ENCODE measurements at regions not wholly inside any gene's neighbourhood (a gene's known extent, or its start where the extent isn't known, plus 50 kb on each side); places are given as distances from the start of the nearest gene placed in this dataset.
"Not testable (repeated sequence)": the region's sequence is repeated elsewhere in the genome, so short reads cannot be mapped to it uniquely, and the experiment has no call there.

DNA sequence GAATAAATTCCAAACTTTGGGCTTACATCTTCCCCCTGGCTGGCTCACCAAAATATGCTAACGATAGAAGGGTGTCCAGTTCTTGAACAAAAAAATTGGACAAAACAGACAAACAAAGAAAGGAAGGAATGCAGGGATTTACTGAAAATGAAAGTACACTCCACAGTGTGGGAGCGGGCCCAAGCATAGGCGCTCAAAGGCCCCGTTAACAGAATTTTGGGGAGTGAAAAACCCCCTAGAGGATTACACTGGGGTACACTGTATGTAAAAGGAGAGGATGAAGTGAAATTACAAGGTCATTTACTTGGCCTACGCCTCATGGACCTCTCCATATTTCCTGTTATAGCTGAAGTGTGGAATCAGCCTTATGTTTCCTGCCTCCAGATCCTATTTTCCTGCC, 899.7 kb downstream of the DSC3 start:
- Mint-ChIP-seq H3K9me3 (peaks cover 30% of the 10 kb centered on the region), H3K36me3 (ENCODE audit: low read depth) (no peaks in the 10 kb centered on the region), H3K4me1 (no peaks in the 10 kb centered on the region), H3K4me3 (no peak overlapping the region), H3K27ac (no peak overlapping the region), H3K27me3 (no peaks in the 10 kb centered on the region)
- ATAC-seq (replicated peaks): no peak

DNA sequence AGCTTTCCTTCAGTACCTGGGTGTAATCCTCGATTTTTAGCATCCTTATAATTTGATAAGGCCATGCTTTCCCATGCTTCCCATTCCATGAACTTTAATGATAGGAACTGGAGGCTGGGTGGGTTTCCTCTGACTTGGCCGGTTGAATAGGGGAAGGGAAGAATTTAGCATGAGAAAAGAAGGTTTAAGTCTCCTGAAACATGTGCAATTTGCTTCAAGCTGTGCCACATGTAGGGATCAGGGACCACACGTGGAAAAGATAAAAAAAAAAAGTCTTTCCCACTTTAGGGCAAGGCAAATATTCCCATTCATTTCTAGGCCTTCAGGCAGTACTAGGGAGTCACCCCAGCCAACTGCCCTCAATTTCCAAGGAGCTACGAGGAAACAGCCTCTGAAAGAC, 900.3 kb downstream of the DSC3 start:
- Mint-ChIP-seq H3K27ac (no peak overlapping the region), H3K9me3 (peaks cover 27% of the 10 kb centered on the region), H3K4me3 (no peak overlapping the region), H3K36me3 (ENCODE audit: low read depth) (no peaks in the 10 kb centered on the region), H3K27me3 (no peaks in the 10 kb centered on the region), H3K4me1 (no peaks in the 10 kb centered on the region)
- ATAC-seq (replicated peaks): no peak

DNA sequence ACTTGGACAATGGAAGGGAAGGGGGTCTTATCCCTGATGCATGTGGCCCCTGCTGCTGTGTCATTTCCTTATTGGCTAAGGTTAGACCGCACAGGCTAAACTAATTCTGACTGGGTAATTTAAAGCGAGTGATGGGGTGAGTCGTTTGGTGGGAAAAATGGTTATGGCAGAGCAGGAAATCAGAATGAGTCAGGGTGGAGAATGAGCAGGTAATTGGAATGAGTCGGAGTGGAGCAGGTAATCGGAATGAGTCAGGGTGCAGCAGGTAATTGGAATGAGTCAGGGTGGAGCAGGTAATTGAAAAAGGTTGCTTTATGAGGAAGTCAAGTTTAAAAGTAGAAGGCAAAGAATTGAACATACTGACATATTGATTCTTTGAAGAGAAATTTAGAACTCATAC, 901.0 kb downstream of the DSC3 start:
- not testable (repeated sequence) for H3K4me3 Mint-ChIP-seq; ATAC-seq (replicated peaks); H3K4me1 Mint-ChIP-seq; H3K27ac Mint-ChIP-seq; H3K36me3 Mint-ChIP-seq (ENCODE audit: low read depth); H3K27me3 Mint-ChIP-seq
- H3K9me3 Mint-ChIP-seq: peaks cover 27% of the 10 kb centered on the region

DNA sequence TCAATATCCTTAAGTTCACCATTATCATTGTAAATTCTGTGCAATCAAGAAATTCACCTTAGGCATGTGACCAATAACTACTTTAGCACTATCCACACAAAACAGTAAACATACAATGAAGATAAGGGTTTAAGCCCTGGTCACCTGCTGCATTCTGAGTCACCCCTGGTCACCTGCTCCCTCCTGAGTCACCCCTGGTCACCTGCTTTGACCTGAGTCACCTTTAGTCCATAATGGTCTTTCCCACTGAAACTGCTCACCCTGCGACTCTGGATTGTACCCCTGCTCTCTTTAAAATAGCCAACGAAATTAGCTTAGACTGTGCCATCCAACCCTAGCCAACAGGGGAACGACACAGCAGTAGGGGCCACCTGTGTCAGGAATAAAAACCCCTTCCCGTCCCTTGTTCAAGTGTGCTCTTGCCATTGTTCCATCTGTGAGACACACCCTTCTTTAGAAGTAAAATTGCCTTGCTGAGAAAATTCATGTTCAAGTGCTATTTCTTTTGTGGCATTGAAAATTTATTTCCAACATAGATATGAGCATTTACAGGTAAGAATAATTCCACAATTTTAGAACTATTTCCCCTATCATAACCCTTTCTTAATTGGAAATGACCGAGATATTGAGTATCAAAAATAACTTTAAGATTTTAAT, 902.8 kb downstream of the DSC3 start:
- ATAC-seq (replicated peaks): no peak
- Mint-ChIP-seq H3K4me1 (no peaks in the 10 kb centered on the region), H3K27me3 (no peaks in the 10 kb centered on the region), H3K27ac (no peak overlapping the region), H3K36me3 (ENCODE audit: low read depth) (no peaks in the 10 kb centered on the region), H3K9me3 (peaks cover 26% of the 10 kb centered on the region), H3K4me3 (no peak overlapping the region)

DNA sequence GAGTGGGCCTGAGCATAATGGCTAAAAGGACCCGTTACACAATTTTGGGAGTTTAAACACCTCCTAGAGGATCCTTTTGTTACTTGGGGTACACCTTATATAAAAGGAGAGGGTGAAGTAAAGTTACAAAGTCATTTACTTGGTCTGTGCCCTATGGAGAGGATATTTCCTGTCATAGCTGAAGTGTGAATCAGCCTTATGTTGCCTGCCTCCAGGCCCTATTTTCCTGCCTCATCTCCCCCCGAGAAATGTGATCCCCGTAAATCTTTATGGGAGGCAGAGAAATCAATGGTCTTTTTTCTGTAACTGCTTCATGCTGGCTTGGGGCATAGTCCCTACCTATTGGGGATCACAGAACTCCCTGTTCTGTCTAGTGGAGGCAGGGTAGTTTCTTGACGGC, 906.6 kb downstream of the DSC3 start:
- H3K4me1 Mint-ChIP-seq: no peaks in the 10 kb centered on the region
- peaks cover 24% of the 10 kb centered on the region for H3K9me3 Mint-ChIP-seq
- no peaks in the 10 kb centered on the region for H3K36me3 Mint-ChIP-seq (ENCODE audit: low read depth)
- no peak overlapping the region for H3K27ac Mint-ChIP-seq
- H3K4me3 Mint-ChIP-seq: no peak overlapping the region
- H3K27me3 Mint-ChIP-seq: no peaks in the 10 kb centered on the region
- no peak for ATAC-seq (replicated peaks)

DNA sequence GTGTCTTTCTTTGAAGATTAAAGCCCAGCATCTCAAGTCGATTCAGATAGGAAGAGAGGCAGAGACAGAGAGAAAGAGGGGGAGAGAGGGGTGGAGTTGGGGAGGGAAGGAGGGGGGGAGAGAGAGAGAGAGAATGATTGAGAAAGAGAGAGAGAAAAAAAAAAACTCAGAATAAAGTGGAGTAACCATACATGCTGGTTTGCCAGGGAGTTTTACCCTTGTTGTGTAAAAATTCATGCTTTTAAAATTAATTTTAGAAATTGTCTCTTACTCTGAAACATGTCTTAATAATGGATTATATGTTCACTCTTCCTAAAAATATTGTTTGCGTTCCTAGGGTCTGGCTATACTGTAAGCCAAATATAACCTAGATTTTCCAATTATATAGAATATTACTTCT, 908.5 kb downstream of the DSC3 start:
- no peak overlapping the region for H3K4me3 Mint-ChIP-seq
- no peak for ATAC-seq (replicated peaks)
- peaks cover 21% of the 10 kb centered on the region for H3K9me3 Mint-ChIP-seq
- no peaks in the 10 kb centered on the region for H3K4me1 Mint-ChIP-seq
- no peaks in the 10 kb centered on the region for H3K27me3 Mint-ChIP-seq
- H3K36me3 Mint-ChIP-seq (ENCODE audit: low read depth): no peaks in the 10 kb centered on the region
- H3K27ac Mint-ChIP-seq: no peak overlapping the region

DNA sequence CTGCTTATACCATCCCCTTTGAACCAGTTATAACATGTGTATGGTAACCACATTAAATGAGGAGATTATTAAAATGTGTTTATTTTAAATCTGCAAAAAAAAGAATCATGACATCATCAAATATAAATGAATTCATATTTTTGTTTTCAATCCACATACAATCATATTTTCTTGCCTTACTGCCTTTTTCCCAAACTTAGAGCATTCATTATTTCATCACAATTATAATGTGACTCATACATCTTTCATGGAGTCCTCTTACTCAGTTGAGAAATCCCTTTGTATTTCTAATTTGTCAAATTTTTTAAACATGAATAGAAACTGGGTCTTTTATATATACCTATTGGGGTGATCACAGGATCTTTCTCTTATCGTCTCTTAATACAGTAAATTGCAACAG, 909.6 kb downstream of the DSC3 start:
- Mint-ChIP-seq H3K27ac (no peak overlapping the region), H3K4me1 (no peaks in the 10 kb centered on the region), H3K36me3 (ENCODE audit: low read depth) (no peaks in the 10 kb centered on the region), H3K4me3 (no peak overlapping the region), H3K27me3 (no peaks in the 10 kb centered on the region), H3K9me3 (peaks cover 24% of the 10 kb centered on the region)
- ATAC-seq (replicated peaks): no peak

DNA sequence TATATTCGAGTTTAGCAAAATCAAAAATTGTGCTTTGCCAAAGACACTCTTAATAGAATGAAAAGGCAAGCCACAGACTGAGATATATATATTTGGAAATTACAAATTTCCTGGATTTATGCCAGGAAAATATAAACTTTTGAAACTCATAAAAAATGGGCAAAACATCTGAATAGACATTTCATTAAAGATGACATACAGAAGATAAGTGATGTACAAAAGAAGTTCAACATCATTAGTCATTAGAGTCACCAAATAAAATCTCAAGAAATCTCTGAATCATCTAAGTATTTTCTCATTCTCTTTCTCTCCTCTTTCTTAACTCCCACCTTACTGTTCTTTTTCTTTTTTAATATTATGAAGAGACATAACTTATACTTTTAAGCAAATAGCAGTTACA, 921.1 kb downstream of the DSC3 start:
- ATAC-seq (replicated peaks): no peak
- peaks cover 18% of the 10 kb centered on the region for H3K9me3 Mint-ChIP-seq
- H3K4me3 Mint-ChIP-seq: no peak overlapping the region
- no peaks in the 10 kb centered on the region for H3K36me3 Mint-ChIP-seq (ENCODE audit: low read depth)
- no peak overlapping the region for H3K27ac Mint-ChIP-seq
- H3K4me1 Mint-ChIP-seq: no peaks in the 10 kb centered on the region
- no peaks in the 10 kb centered on the region for H3K27me3 Mint-ChIP-seq

DNA sequence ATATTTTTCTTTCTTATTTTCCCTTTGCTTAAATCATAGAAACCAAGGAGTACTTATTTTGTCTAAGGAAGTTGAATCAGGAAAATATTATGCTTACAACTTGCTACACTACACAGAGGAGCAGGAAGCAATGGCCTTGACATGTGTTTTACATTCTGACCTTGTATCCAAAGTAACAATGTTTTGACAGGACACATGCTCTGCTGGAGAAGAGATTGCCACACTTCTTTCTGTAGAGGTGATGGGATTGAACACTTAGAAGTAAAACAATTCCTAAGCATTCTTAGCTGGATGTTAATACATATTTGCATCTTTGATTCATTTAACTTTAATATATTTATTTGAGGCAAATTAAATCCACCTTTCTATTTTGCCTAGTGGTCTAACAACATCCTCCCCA, 929.1 kb downstream of the DSC3 start:
- Mint-ChIP-seq H3K27me3 (no peaks in the 10 kb centered on the region), H3K36me3 (ENCODE audit: low read depth) (no peaks in the 10 kb centered on the region), H3K27ac (no peak overlapping the region)

DNA sequence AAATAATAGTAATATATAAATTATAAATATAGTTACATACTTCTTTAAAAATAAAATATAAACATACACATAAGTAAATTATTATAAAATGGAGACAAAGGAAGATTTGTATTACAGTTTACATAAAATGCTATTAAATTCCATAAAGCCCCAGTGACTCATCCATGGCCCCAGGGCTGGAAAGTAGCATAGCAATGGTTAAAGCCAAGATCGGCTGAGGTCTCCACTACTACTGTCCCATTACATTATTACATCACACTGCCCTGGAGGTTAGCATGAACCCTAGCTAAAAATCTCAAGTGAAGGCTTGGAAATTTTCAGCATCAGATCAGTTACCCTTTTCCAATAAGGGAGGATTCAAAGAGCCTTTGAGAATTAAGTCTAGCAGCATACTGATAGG, 936.2 kb downstream of the DSC3 start:
- H3K36me3 Mint-ChIP-seq (ENCODE audit: low read depth): no peaks in the 10 kb centered on the region
- no peak for ATAC-seq (replicated peaks)
- no peaks in the 10 kb centered on the region for H3K27me3 Mint-ChIP-seq
- H3K9me3 Mint-ChIP-seq: peaks cover 3% of the 10 kb centered on the region
- H3K4me3 Mint-ChIP-seq: no peak overlapping the region
- no peak overlapping the region for H3K27ac Mint-ChIP-seq
- no peaks in the 10 kb centered on the region for H3K4me1 Mint-ChIP-seq

More for the DNA sequence above, 929.1 kb downstream of the DSC3 start:
- Mint-ChIP-seq H3K4me1 (no peaks in the 10 kb centered on the region), H3K9me3 (peaks cover 9% of the 10 kb centered on the region), H3K4me3 (no peak overlapping the region)
- no peak for ATAC-seq (replicated peaks)

DNA sequence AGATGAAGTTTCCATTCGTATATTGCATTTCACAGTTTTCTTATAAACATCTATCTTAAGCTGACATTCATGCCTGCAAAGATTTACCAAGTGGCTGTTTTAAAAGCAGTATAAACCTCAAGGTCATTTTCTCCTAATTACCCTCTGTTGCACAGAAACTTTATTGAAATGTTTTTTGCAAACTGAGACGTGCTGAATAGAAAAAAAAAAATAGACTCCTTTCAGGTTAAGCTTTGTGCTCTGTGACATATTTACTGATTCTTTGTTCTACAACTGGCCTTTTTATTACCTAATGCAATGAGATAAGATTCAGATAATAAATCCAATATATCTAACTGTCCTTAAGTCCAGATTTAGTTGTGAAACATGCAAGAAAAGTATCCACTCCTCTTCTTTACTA, 938.7 kb downstream of the DSC3 start:
- H3K9me3 Mint-ChIP-seq: peaks cover 3% of the 10 kb centered on the region
- no peak for ATAC-seq (replicated peaks)
- no peaks in the 10 kb centered on the region for H3K4me1 Mint-ChIP-seq
- H3K4me3 Mint-ChIP-seq: no peak overlapping the region
- H3K27ac Mint-ChIP-seq: no peak overlapping the region
- no peaks in the 10 kb centered on the region for H3K36me3 Mint-ChIP-seq (ENCODE audit: low read depth)
- no peaks in the 10 kb centered on the region for H3K27me3 Mint-ChIP-seq

DNA sequence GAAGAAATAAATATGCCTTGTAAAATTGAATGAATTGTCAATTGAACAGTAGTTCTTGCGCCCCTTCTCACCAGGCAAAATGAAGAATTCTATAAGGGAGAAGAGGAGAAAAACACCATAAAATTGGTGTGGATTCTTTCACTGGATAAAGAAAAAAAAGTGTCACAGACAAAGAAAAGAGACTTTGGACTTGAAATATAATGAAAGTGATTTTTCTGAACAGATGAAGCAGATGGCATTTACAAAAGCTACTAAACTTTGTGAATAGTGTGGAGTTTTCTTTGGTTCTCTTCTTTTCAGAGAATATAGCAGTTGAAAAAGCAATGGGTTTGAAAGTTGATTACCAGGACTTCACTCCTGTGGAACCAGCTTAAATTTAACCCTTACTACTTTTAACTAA, 945.7 kb downstream of the DSC3 start:
- Mint-ChIP-seq H3K4me1 (no peaks in the 10 kb centered on the region), H3K9me3 (peaks cover 12% of the 10 kb centered on the region), H3K27me3 (no peaks in the 10 kb centered on the region), H3K4me3 (no peak overlapping the region), H3K36me3 (ENCODE audit: low read depth) (no peaks in the 10 kb centered on the region), H3K27ac (no peak overlapping the region)
- ATAC-seq (replicated peaks): no peak

DNA sequence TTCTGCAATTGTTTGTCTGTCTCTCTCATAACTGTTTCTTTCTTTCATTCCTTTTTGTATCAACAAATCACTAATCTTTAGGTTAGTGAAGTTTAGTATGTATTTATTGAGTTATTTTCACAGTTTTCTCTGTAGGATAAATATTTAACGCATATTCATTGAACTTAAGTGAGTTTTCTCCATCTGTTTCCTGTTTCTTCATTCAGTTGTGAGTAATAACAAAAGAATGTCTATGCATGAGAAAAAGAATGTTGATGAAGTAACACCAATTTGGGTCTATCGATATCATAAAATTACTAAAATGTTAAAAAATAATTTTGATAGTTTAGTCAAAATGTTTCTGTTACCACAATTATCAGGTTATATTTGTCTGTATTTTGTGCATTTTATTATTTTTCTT, 948.0 kb downstream of the DSC3 start:
- Mint-ChIP-seq H3K36me3 (ENCODE audit: low read depth) (no peaks in the 10 kb centered on the region), H3K4me1 (no peaks in the 10 kb centered on the region), H3K27me3 (no peaks in the 10 kb centered on the region), H3K27ac (no peak overlapping the region), H3K4me3 (no peak overlapping the region), H3K9me3 (peaks cover 12% of the 10 kb centered on the region)
- ATAC-seq (replicated peaks): no peak

DNA sequence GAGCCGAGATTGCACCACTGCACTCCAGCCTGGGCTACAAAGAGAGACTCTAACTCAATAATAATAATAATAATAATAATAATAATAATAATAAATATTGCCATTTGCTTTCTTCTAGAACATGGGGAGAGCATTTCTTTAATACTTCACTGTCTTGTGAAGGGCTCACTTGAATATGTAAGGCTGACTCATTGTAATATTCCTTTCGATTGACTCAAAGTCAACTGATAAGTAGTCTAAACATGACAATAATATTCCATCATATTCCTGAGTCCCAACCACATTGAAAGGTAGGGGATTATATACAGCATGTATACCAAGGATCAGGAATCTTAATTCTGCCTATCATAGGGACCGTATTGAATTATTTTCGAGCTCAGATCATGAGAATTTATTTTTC, 949.2 kb downstream of the DSC3 start:
- Mint-ChIP-seq H3K27me3 (no peaks in the 10 kb centered on the region), H3K9me3 (peaks cover 8% of the 10 kb centered on the region), H3K4me3 (no peak overlapping the region), H3K27ac (no peak overlapping the region), H3K36me3 (ENCODE audit: low read depth) (no peaks in the 10 kb centered on the region), H3K4me1 (no peaks in the 10 kb centered on the region)
- ATAC-seq (replicated peaks): no peak

DNA sequence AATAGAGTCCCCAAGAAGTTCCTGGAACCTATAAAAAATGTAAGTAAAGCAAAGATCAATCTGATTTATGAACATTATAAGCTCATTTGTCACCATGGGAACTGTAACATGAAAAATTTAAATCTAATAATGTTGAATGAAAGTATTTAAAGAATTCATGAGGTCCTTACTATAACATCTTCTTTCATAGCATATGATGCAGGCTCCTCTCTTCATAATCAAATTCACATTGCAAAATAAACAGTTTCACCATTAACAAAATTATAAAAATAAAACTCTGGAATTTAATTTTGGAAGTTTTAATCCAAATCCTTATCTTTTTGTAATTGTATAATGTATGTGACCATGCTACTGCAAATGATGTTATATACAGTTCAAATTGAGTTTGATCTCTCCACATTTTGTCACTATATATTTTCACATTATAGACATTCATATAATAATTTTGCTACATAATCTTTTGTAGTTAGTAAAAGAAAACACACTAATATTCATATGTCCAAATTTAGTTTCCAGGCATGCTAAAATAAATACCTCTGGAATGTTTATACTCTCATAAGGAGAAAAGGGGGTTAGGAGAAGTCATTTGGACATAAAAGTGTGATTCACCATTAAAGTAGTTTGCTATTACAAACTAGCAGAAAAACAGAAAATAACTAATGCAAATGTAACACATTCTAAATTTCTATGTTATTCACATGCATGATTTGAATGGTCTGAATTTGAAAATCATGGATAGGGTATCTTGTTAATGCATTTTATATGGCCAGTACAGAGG, 954.1 kb downstream of the DSC3 start:
- ATAC-seq (replicated peaks): no peak
- Mint-ChIP-seq H3K4me1 (no peaks in the 10 kb centered on the region), H3K27ac (no peak overlapping the region), H3K9me3 (peaks cover 14% of the 10 kb centered on the region), H3K27me3 (no peaks in the 10 kb centered on the region), H3K36me3 (ENCODE audit: low read depth) (no peaks in the 10 kb centered on the region), H3K4me3 (no peak overlapping the region)

Measured in activated T-helper 17 cell treated with anti-CD3 and anti-CD28 coated beads, Interleukin-2, amount 50 U/mL, for 72 hours (primary cell).